SU-DHL-6 (cell line): ENCODE measurements at regions not wholly inside any gene's neighbourhood (a gene's known extent, or its start where the extent isn't known, plus 50 kb on each side); places are given as distances from the start of the nearest gene placed in this dataset.

Experiments
- H2AFZ ChIP-seq: fragments of 200-600 bp; sonication (generic); 2 replicates; pipeline ENCODE4 v1.6.1; 2014; ENCODE audit warnings: low read depth, mild to moderate bottlenecking, moderate library complexity, mixed read lengths, antibody characterized with exemption, low read length; ENCODE audit not compliant: severe bottlenecking
- H3F3A ChIP-seq: fragments of 200-600 bp; shearing (Covaris generic); 2 replicates; pipeline ENCODE4 v1.6.0; 2016; ENCODE audit warnings: antibody characterized with exemption, mild to moderate bottlenecking; ENCODE audit not compliant: insufficient read depth
- H3K27ac ChIP-seq: fragments of 200-600 bp; sonication (generic); 2 replicates; pipeline ENCODE4 v1.5.1; 2016; ENCODE audit warnings: low read depth, mild to moderate bottlenecking, low read length, moderate library complexity, mixed read lengths
- H3K27me3 ChIP-seq: fragments of 200-600 bp; sonication (generic), shearing (Covaris generic); 2 replicates; pipeline ENCODE4 v1.6.0; 2014; ENCODE audit warnings: mild to moderate bottlenecking, low read length
- H3K36me3 ChIP-seq: fragments of 200-600 bp; sonication (generic); 2 replicates; pipeline ENCODE4 v1.6.1; 2014; ENCODE audit warnings: mild to moderate bottlenecking, low read length, mixed read lengths
- H3K4me2 ChIP-seq: fragments of 300-600, 200-600 bp; shearing (Covaris generic), sonication (generic); 2 replicates; pipeline ENCODE4 v1.6.0; 2014; ENCODE audit warnings: low read length, low read depth, mild to moderate bottlenecking; ENCODE audit not compliant: poor library complexity, severe bottlenecking
- H3K4me3 ChIP-seq: fragments of 200-600 bp; sonication (generic); 2 replicates; pipeline ENCODE4 v1.5.1; 2014; ENCODE audit warnings: antibody characterized with exemption, low read length, mild to moderate bottlenecking, mixed read lengths; ENCODE audit not compliant: insufficient read depth, poor library complexity, severe bottlenecking
- H3K79me2 ChIP-seq: fragments of 200-600 bp; sonication (generic); 2 replicates; pipeline ENCODE4 v1.6.1; 2014; ENCODE audit warnings: mild to moderate bottlenecking, low read length, moderate library complexity; ENCODE audit not compliant: insufficient read depth
- H3K9ac ChIP-seq: fragments of 200-600 bp; sonication (generic); 2 replicates; pipeline ENCODE4 v1.7.0; 2014; ENCODE audit warnings: mild to moderate bottlenecking, low read length
- H3K9me2 ChIP-seq: fragments of 200-600 bp; sonication (generic); replicated peaks from 2 replicates; pipeline ENCODE4 v1.6.1; 2014; ENCODE audit warnings: low read length; ENCODE audit not compliant: insufficient read depth
- H3K9me3 ChIP-seq: fragments of 200-600 bp; sonication (generic); 2 replicates; pipeline ENCODE4 v1.6.1; 2014; ENCODE audit warnings: low read length, mixed read lengths; ENCODE audit not compliant: insufficient read depth
- H4K20me1 ChIP-seq: fragments of 200-600 bp; sonication (generic); 2 replicates; pipeline ENCODE4 v1.6.1; 2014; ENCODE audit warnings: low read depth, mild to moderate bottlenecking, antibody characterized with exemption, low read length, moderate library complexity, mixed read lengths
- EZH2phosphoT487 ChIP-seq: fragments of 200-600 bp; sonication (generic), shearing (Covaris generic); conservative IDR thresholded peaks from 2 replicates; pipeline ENCODE4 v1.6.1; 2018; ENCODE audit warnings: mild to moderate bottlenecking, antibody characterized with exemption, low read length, moderate library complexity, mixed read lengths
- TF ChIP-seq, protein P1 (sequence below): fragments of 200-600 bp; sonication (generic); IDR thresholded peaks from one replicate; pipeline ENCODE4 v1.5.1; 2017; ENCODE audit warnings: antibody characterized with exemption, mild to moderate bottlenecking, low read length, moderate library complexity; ENCODE audit not compliant: insufficient read depth, poor library complexity, severe bottlenecking

DNA sequence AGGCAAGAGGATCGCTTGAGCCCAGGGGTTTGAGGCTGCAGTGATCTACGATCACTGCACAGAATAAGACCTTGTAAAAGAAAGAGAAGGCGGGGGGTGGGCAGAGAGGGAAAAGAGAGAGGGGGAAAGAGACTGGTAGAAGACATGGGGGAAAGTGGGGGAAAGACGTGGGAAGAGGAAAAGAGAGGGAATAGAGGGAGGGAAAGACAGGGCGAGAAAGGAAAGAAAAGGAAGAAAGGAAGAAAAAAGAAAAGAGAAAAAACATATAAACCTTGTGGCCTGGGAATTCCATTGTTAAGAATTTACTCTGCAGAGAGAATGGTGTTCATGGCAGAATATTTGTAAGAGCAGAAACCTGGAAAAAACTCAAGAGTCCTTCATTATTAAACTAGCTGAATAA is 120.4 kb downstream of the RMI2 start:
- no peak overlapping the region for H3K4me3 ChIP-seq
- H3K79me2 ChIP-seq, result no peaks in the 10 kb centered on the region
- H3K9ac ChIP-seq, result no peak overlapping the region
- TF ChIP-seq, protein P1, sequence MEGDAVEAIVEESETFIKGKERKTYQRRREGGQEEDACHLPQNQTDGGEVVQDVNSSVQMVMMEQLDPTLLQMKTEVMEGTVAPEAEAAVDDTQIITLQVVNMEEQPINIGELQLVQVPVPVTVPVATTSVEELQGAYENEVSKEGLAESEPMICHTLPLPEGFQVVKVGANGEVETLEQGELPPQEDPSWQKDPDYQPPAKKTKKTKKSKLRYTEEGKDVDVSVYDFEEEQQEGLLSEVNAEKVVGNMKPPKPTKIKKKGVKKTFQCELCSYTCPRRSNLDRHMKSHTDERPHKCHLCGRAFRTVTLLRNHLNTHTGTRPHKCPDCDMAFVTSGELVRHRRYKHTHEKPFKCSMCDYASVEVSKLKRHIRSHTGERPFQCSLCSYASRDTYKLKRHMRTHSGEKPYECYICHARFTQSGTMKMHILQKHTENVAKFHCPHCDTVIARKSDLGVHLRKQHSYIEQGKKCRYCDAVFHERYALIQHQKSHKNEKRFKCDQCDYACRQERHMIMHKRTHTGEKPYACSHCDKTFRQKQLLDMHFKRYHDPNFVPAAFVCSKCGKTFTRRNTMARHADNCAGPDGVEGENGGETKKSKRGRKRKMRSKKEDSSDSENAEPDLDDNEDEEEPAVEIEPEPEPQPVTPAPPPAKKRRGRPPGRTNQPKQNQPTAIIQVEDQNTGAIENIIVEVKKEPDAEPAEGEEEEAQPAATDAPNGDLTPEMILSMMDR, result no peak
- TF ChIP-seq EZH2phosphoT487, result no peak
- no peak overlapping the region for H3K4me2 ChIP-seq
- H3K9me3 ChIP-seq, result no peaks in the 10 kb centered on the region
- no peak overlapping the region for H2AFZ ChIP-seq
- H3K27ac ChIP-seq, result no peak overlapping the region
- H3K27me3 ChIP-seq, result no peaks in the 10 kb centered on the region
- H3F3A ChIP-seq, result no peaks in the 10 kb centered on the region
- H4K20me1 ChIP-seq, result no peaks in the 10 kb centered on the region
- H3K36me3 ChIP-seq, result no peaks in the 10 kb centered on the region
- H3K9me2 ChIP-seq, result no peaks in the 10 kb centered on the region

- Histone ChIP-seq H3F3A (no peaks in the 10 kb centered on the region), H2AFZ (no peak overlapping the region), H3K4me3 (no peak overlapping the region), H3K27me3 (no peaks in the 10 kb centered on the region), H3K36me3 (no peaks in the 10 kb centered on the region), H3K9me2 (no peaks in the 10 kb centered on the region), H3K9ac (no peak overlapping the region), H3K27ac (no peak overlapping the region), H4K20me1 (no peaks in the 10 kb centered on the region), H3K79me2 (no peaks in the 10 kb centered on the region), H3K9me3 (no peaks in the 10 kb centered on the region), H3K4me2 (no peak overlapping the region)
- no peak for TF ChIP-seq EZH2phosphoT487
Measured at GRCh38 chr16:11470676-11471415, 115.9 kb downstream of the LITAF start.

- no peaks in the 10 kb centered on the region for H3K27me3 ChIP-seq
- no peaks in the 10 kb centered on the region for H4K20me1 ChIP-seq
- no peaks in the 10 kb centered on the region for H3K36me3 ChIP-seq
- no peak overlapping the region for H3K4me3 ChIP-seq
- no peaks in the 10 kb centered on the region for H3K79me2 ChIP-seq
- no peak overlapping the region for H3K9ac ChIP-seq
- TF ChIP-seq EZH2phosphoT487, result no peak
- TF ChIP-seq, protein P1, result no peak
- H3F3A ChIP-seq, result no peaks in the 10 kb centered on the region
- H3K27ac ChIP-seq, result no peak overlapping the region
- H3K9me3 ChIP-seq, result no peaks in the 10 kb centered on the region
- no peak overlapping the region for H3K4me2 ChIP-seq
- H3K9me2 ChIP-seq, result no peaks in the 10 kb centered on the region
- no peak overlapping the region for H2AFZ ChIP-seq
Measured at GRCh38 chr16:11471548-11471947, 115.2 kb downstream of the LITAF start.

GRCh38 chr16:11472410-11472809 is 114.3 kb downstream of the LITAF start:
- H3K9me2 ChIP-seq, result no peaks in the 10 kb centered on the region
- H3K4me2 ChIP-seq, result no peak overlapping the region
- H3K4me3 ChIP-seq, result no peak overlapping the region

More at GRCh38 chr16:11472410-11472809, 114.3 kb downstream of the LITAF start:
- Histone ChIP-seq H3K79me2 (no peaks in the 10 kb centered on the region), H3K9me3 (no peaks in the 10 kb centered on the region), H2AFZ (no peak overlapping the region), H3K9ac (no peak overlapping the region), H3K27ac (no peak overlapping the region), H3F3A (no peaks in the 10 kb centered on the region), H3K36me3 (no peaks in the 10 kb centered on the region), H4K20me1 (no peaks in the 10 kb centered on the region), H3K27me3 (no peaks in the 10 kb centered on the region)
- TF ChIP-seq, protein P1, result no peak
